ENCODE measurements at regions not wholly inside any gene's neighbourhood (a gene's known extent, or its start where the extent isn't known, plus 50 kb on each side); places are given as distances from the start of the nearest gene placed in this dataset.
"Not testable (repeated sequence)": the region's sequence is repeated elsewhere in the genome, so short reads cannot be mapped to it uniquely, and the experiment has no call there.

- DNase-seq, result no peak
Observed at GRCh38 chr19:30245401-30246039, 126.7 kb upstream of the ZNF536 start.

GRCh38 chr19:30249911-30250310 lies 122.3 kb upstream of the ZNF536 start:
- no peak for DNase-seq

GRCh38 chr19:30252214-30252613 lies 120.0 kb upstream of the ZNF536 start:
- no peak for DNase-seq

DNA sequence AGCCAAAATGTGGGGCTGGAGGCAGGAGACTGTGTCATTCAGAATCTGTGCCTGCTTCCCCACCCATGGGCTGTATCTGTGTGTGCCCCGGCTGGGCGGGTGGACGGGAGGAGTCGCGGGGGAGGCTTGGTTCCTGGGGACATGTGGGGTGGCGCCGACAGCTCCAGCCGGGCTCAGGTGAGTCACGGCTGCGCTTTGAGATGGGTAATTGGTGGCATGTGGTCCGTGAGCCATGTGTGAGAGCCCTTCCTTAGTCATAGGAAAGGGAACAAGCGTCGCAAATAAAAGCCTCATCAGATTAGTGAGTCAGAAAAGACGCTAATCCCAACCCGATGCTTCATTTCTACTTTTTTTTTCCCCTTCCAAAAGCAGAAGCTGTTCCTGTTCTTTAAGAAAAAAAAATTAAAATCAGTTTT lies 118.6 kb upstream of the ZNF536 start:
- no peak for DNase-seq

DNA sequence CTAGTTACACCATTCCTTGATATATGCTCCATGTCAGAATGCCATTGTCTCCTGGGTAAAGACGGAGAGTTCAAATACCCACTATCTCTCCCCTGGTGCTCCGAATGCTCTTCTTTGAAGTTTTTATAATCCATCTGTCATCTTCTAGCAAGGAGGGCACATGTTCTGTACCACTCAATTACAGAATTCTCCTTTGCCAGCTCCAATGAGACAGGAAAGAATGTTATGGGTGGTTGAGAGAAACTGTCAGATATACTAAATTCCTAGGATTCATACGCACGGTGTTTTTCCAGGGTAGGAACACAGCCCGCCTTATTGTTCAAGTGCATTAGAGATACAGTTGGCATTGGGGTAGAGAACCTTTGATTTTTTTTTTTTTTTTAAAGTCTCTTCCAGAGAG lies 118.0 kb upstream of the ZNF536 start:
- DNase-seq, result no peak

DNA sequence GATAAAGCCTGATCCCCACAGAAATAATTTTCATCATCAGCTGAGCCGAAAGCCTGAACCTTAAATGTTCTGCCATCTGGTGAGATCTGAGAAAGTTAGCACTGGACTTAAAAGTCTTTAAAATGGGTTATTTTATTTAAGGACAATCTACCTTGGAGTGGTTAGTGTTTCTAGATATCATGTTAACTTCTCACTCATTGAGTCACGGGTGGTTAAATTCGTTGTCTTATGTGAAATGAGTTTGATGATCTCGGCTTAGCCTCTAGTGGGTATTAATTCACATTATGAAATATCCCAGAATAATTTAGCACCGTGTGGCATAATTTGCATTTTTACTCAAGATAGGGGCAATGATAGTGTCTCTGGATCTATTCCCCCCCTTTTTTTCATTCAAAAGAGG lies 117.4 kb upstream of the ZNF536 start:
- no peak for DNase-seq

GRCh38 chr19:30255791-30256495 lies 116.2 kb upstream of the ZNF536 start:
- no peak for DNase-seq

- no peak for DNase-seq
Observed at GRCh38 chr19:30256496-30256850, 115.7 kb upstream of the ZNF536 start.

DNA sequence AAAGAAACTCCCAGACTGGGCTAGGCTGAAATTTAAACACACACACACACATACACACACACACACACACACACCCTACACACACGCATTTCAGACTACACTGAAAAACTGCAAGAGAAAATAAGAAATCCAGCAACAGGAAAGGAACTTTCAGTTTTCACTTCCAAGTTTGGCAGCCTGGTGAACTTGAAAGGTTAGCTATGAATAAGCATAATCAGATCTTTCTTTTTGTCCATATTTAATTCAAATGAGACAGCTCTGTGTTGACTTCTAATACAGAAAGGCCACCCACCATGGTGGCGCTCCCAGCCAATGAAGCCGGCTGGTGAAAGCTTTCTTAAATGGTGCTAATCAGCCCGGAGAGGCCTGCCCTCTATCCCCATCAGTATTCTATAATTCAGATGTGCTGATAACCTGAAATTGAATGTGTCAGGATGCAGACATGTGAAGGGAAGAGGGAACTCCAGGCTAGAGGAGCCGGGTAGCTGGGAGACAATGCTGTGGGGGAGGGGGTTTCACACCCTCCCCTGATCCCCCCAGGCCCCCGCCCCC lies 108.3 kb upstream of the ZNF536 start:
- no peak for DNase-seq

DNA sequence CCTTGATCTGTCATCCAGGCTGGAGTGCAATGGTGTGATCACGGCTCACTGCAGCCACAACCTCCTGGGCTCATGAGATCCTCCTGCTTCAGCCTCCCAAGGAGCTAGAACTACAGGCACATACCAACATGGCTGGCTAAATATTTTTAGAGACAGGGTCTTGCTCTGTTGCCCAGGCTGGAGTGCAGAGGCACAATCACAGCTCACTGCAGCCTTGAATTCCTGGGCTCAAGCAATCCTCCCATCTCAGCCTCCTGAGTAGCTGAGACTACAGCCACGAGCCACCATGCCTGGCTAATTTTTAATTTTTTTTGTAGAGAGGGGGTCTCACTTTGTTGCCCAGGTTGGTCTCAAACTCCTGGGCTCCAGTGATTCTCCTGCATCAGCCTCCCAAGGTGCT lies 106.3 kb upstream of the ZNF536 start:
- DNase-seq, result not testable (repeated sequence)

- no peak for DNase-seq
Observed at GRCh38 chr19:30266687-30267086, 105.5 kb upstream of the ZNF536 start.

GRCh38 chr19:30267332-30267731 lies 104.9 kb upstream of the ZNF536 start:
- DNase-seq, result no peak

- DNase-seq, result no peak
Observed at GRCh38 chr19:30268601-30269000, 103.6 kb upstream of the ZNF536 start.

GRCh38 chr19:30269638-30270037 lies 102.5 kb upstream of the ZNF536 start:
- no peak for DNase-seq

DNA sequence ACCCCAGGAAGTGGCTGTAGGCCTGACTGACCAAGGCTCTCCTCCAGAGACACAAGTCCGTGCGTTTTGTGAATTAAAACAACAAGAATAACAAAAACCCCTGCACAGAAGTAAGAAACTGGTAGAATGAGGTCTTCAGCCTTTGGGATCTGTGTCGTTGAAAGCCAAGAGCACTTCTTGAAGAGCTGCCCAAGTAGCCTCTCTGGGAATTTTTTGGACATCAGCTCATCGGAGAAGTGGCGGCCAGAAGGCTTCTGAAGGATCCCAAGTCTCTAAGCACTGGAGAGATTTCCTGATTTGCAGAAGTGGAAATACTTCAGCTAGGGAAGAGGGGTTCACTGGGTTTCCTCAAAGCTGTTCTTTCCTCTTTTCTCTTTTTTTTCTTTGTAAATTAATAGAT lies 100.4 kb upstream of the ZNF536 start:
- DNase-seq, result no peak

- no peak for DNase-seq
Observed at GRCh38 chr19:30272554-30272953, 99.6 kb upstream of the ZNF536 start.

- DNase-seq, result no peak
Observed at GRCh38 chr19:30273184-30273583, 99.0 kb upstream of the ZNF536 start.

DNA sequence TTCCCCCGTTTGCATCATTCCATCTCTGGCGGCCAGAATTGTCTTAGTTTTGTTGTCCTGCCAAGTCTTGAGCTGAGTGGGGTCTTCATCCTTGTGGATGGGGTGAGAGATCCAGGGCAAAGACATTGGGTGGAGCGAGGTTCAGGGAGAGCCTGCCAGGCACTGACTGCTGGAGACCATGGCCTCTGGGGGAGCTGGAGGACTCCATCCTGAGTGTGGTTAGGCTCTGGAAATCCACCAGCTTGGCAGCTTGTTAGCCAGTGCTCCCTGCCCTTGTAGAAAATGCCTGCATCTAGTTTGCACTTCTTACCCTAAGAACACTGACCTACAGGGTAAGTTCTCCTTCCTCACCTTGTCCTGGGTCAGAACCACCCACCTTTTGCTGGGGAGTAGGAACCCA lies 97.2 kb upstream of the ZNF536 start:
- DNase-seq, result no peak

GRCh38 chr19:30276011-30276882 lies 95.9 kb upstream of the ZNF536 start:
- no peak for DNase-seq

GRCh38 chr19:30276883-30277280 lies 95.3 kb upstream of the ZNF536 start:
- no peak for DNase-seq

- DNase-seq, result no peak
Observed at GRCh38 chr19:30277941-30278881, 94.0 kb upstream of the ZNF536 start.

GRCh38 chr19:30278882-30279254 lies 93.3 kb upstream of the ZNF536 start:
- DNase-seq, result no peak

- DNase-seq, result no peak
Observed at GRCh38 chr19:30280018-30280417, 92.2 kb upstream of the ZNF536 start.

All from NCI-H1092 (cell line).